GM21381 (cell line): ENCODE measurements at regions not wholly inside any gene's neighbourhood (a gene's known extent, or its start where the extent isn't known, plus 50 kb on each side); places are given as distances from the start of the nearest gene placed in this dataset.
"Not testable (repeated sequence)": the region's sequence is repeated elsewhere in the genome, so short reads cannot be mapped to it uniquely, and the experiment has no call there.

Source experiments
- ATAC-seq: cut with Tn5 transposase; IDR thresholded peaks from one replicate; pipeline ENCODE4 v1.9.1; 2021; ENCODE audit warnings: mild to moderate bottlenecking, moderate library complexity; ENCODE audit not compliant: unreplicated experiment

DNA sequence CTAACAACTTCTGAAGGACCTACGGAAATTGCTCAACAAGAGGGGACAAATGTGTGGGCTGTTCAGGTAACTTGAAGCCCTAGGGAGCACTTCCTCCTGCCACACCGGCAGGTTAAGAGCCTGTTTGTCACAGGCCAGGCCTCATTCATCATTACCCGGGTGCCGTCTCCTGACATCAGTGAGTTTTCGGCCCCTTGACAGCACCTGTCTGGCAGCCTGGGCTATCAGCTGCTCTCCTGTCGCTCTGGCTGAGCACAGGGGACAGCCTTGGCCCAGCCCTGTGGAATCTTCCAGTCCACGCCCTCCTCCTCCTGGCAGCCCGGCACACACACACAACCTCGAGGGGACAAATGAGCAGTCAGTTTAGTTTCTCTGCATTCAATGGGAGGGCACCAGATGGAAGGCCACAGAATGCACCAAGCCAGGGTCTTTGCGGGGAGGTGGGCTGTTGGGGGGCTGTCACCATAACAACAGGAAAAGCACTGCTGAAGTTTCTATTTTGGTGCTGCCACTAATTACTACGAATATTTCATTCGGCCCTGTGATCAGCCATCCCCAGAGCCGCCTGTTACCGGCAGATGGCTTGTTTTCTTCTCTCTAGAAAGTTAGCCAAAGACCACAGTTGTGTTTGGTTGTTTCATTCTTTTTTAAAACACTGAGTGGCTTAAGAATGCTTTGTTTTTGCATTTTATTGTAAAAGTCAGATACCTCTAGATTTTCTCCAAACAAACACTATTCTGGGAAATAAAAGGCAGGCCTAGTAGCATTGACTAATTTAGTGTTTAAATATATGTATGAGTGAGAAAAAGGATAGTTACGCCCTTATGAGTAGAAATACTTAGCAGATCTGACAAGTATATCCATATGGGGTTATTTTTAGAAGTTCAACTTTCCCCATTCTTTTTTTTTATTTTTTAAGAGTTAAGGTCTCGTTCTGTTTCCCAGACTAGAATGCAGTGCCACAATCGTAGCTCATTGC, 189.9 kb upstream of the NDUFV2 start:
- ATAC-seq = peak; percentile 72

DNA sequence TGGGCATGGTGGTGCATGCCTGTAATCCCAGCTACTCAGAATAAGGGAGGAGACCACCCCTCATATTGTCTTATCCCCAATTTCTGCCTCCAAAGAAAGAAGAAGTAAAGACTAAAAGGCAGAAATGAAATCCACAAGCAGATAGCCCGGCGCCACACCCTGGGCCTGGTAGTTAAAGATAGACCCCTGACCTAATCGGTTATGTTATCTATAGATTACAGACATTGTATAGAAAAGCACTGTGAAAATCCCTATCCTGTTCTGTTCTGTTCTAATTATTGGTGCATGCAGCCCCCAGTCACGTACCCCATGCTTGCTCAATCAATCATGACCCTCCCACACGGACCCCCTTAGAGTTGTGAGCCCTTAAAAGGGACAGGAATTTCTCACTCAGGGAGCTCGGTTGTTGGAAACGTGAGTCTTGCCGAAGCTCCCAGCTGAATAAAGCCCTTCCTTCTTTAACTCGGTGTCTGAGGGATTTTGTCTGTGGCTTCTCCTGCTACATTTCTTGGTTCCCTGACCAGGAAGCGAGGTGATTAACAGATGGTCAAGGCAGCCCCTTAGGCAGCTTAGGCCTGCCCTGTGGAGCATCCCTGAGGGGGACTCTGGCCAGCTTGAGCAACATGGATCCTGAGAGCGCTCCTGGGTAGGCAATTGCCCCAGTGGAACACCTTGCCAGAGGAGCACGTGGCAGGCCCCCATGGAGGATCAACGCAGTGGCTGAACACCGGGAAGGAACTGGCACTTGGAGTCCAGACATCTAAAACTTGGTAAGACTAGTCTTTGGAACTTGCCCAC, 188.7 kb upstream of the NDUFV2 start:
- not testable (repeated sequence) for ATAC-seq

DNA sequence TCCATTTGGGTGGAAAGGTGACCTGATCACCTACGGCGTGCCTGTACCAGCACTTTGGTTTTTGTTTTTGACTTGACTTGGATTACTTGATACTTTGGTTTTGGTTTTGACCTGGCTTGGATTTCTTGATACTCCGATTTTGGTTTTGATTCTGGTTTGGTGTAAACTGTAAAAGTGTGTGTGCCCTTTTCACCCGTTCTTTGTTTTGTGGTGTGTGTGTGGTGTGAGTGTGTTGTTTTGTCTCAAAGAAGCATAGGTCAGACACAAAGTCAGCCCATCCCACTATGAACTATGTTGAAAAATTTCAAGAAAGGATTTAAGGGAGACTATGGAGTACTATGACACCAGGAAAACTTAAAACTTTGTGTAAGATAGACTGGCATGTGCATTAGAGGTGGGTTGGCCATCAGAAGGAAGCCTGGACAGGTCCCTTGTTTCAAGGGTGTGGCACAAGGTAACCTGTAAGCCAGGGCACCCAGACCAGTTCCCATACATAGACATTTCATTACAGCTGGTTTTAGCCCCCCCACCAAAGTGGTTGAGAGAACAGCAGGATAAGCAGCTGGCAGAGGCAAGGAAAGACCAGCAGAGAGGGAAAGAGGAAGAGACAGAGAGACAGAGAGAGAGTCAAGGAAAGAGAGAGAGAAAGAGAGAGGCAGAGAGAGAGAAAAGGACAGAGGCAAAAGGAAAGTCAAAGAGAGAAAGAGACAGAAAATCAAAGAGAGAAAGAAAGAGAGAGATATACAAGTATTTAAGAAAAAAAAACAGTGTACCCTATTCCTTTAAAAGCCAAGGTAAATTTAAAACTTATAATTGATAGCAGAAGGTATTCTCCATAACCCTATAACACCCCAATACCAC, 187.9 kb upstream of the NDUFV2 start:
- not testable (repeated sequence) for ATAC-seq

DNA sequence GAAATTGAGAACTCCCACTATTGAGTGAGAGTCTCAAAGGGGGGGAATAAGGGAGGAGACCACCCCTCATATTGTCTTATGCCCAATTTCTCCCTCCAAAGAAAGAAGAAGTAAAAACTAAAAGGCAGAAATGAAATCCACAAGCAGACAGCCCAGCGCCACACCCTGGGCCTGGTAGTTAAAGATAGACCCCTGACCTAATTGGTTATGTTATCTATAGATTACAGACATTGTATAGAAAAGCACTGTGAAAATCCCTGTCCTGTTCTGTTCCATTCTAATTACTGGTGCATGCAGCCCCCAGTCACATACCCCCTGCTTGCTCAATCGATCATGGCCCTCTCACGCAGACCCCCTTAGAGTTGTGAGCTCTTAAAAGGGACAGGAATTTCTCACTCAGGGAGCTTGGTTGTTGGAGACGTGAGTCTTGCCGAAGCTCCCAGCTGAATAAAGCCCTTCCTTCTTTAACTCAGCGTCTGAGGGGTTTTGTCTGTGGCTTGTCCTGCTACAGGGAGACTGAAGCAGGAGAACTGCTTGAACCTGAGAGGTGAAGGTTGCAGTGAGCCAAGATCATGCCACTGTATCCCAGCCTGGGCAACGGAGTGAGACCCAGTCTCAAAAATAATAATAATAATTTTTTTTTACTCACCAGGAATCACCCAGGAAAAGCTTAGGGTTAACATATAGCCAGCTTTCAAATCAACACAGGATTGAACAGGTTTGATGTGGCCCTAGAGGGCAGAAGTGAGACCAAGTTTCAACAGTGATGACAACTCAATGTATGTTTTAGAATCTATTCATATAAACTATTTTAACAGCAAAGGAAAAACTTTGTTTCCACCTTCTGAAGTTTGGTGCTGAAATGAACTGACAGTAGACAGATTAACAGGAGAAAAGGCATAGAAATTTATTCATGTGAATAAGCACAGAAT, 181.4 kb upstream of the NDUFV2 start:
- not testable (repeated sequence) for ATAC-seq

DNA sequence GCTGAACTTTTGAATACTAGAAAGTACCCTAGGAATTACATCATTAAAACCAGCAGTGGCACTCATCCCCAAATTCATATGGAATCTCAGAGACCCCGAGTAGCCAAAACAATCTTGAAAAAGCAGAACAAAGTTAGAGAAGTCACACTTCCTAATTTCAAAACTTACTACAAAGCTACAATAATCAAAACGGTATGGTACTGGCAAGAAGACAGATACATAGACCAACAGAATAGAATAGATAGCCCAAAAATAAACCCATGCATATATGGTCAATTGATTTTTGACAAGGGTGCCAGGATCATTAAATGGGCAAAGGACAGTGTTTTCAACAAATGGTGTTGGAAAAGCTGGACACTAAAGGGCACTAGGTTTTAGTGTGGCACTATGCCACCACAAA, 176.0 kb upstream of the NDUFV2 start:
- ATAC-seq = no peak

DNA sequence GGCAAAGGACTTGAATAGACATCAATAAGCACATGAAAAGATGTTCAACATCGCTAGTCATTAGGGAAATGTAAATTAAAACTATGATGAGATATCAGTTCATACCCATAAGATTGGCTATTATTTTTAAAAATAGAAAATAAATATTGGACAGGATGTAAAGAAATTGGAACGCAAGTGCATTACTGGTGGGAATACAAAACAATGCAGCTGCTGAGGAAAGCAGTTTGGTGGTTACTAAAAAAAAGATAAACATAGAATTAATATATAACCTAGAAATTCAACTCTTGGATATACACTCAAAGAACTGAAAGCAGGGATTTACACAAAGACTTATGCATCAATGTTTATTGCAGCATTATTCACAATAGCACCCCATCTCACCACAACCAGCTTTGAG, 174.5 kb upstream of the NDUFV2 start:
- no peak for ATAC-seq

DNA sequence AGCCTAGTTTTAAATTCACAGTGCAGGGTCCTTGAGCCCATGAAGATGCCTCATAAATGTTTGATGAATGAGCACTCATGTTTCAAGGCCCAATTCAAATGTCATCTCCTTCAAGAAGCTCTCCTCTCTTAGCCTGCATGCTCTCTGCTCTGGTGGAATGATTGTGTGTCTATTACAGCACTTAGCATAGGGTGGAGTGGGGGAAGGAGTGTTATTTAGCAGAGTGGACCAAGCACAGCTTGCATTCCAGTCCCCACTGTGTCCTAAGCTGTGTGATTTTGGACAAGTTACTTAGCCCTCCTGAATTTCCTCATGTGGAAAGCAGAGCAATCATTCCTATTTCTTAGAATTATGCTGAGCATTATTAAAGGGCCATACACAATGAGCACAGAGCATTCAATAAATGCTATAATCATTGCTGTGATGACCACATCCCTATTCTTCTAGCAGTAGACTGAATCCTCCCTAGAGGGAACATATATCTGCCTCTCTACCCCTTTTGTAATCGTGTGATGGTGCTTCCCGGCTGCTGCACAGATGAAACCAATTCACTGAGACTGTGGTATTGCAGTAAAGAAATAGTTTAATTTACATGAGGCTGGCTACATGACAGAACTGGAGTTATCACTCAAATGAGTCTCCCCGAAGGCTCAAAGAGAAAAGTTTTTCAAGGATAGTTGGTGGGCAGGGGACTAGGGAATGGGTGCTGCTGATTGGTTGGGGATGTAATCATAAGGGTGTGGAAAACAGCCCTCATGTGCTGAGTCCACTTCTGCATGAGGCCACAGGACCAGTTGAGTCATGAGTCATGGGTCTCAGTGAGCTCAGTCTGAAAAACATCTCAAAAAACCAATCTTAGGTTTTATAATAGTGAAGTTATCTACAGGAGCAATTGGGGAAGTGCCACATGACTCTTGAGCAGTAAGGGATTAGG, 173.4 kb upstream of the NDUFV2 start:
- ATAC-seq = no peak

DNA sequence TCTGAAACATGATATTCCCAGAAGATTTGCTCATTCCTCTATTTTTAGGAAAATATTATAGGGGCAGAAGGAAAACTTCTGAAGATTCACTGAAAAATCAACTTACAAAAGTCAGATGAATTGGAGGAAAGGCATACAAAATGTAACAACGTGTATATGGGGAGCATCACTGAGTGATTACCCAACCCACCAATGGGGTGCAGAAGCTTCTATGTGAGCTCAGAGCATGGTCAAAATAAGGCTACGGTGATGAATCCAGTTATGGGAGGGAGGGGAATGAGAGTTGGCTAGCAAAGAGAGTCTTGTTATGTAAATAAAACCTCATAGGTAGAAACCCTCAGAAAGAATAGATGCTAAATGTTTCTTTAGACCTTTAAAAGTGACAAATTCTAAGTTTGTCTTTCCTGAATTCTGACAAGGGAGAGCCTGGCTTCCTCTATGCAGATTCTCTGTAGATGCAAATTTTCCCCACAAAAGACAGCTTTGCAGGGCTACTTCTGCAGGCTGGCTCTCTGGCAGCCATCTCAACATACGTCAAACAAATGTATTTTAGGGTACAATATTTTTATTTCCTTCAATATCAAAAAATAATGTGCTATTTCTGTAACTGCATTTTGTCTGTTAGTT, 171.4 kb upstream of the NDUFV2 start:
- no peak for ATAC-seq

DNA sequence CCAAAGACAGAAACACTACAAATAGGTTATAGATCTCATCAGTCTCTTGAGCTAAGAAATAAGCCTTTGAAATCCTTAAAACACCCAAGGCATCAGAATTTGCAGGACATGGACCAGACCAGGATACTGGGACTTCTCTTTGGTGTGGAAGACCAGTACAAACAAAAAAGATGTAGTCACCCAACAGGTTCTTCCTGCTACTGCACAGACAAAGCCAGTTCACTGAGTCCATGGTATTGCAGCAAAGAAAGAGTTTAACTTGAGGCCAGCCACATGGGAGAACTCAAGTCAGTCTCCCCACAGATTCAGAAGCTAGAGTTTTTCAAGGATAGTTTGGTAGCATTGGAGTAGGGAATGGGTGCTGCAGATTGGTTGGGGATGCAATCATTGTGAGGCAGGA, 169.6 kb upstream of the NDUFV2 start:
- ATAC-seq = no peak

DNA sequence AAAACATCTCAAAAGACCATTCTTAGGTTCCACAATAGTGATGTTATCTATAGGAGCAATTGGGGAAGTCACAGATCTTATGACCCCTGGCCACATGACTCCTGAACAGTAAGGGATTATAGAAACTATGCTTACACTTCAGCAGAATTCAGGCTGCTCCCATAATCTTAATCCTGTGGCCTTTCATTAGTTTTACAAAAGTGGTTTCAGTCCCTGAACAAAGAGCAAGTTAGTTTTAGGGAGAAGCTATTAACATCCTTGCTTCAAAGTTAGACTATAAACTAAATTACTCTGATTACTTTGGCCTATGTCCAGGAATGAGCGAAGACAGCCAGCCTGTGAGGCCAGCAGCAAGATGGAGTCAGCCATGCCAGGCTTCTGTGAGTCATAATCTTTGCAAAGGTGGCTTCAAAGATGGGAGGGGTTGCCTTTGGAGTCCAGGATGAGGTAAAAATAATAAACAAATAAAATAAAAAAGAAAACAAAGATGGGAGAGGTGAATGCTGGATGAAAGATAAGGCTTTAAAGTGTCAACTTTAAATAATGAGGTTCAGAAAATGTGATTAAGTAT, 168.7 kb upstream of the NDUFV2 start:
- no peak for ATAC-seq

DNA sequence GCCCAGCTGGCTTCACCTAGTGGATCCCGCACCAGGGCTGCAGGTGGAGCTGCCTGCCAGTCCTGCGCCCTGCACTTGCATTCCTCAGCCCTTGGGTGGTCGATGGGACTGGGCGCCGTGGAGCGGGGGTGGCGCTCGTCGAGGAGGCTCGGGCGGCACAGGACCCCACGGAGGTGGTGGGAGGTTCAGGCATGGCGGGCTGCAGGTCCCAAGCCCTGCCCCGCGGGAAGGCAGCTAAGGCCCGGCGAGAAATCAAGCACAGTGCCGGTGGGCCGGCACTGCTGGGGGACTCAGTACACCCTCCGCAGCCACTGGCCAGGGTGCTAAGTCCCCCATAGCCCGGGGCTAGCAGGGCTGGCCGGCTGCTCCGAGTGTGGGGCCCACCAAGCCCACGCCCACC, 167.2 kb upstream of the NDUFV2 start:
- ATAC-seq = not testable (repeated sequence)

DNA sequence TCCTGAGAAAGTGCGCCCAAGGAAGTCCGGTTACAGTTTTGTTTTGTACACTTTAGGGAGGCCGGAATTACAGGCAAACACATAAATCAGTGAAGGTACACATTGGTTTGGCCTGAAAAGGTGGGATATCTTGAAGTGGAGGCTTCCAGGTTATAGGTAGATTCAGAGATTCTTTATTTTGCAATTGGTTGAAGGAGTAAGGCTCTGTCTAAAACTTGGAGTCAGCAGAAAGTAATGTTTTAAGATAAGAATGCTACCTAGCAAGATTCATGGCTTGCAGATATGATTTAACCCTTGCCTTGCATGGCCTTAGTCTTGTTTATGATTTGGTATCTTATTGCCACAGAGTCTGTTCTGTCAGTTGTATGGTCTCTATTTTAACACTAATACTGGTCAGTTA, 165.9 kb upstream of the NDUFV2 start:
- ATAC-seq = no peak

DNA sequence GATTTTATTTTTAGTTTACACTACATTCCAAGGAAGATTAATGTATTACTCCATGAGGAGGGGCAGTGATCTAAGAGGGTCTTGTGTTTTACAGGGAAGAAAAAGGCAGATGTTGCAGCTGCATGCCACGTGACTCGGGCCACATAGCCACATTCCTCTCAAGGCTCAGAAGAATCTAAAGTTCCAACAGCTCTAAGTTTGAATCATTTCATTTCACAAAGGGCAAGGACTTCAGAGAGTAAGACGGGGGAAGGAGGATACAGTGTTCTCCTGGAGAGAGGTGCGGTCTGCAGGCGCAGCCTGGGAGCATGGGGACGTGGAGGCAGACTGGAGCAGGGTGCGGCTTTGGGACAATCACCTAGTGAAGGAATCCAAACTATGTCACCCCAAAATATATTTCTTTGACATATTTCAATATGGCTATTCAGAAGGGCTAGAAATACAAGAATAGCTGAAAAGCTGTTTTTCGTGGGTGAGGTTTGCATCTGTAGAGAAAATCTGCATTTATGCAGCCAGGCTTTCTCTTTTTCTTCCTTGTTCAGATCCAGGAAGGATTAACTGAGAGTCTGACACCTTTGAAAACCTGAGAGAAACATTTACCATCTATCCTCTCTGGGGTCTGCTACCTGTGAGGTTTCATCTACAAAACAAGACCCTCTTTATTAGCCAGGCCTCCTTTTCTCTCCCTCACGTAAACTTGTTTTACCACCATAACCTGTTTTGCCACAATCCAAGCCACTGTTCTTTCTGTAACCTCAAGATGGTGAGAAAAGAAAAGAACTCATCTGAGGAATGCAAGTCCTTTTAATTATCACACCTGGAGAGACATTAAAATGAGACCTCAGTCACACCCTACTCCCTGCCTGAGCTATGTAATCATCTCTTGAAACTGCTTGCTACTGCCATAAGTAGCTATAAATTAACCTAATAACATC, 165.1 kb upstream of the NDUFV2 start:
- no peak for ATAC-seq

DNA sequence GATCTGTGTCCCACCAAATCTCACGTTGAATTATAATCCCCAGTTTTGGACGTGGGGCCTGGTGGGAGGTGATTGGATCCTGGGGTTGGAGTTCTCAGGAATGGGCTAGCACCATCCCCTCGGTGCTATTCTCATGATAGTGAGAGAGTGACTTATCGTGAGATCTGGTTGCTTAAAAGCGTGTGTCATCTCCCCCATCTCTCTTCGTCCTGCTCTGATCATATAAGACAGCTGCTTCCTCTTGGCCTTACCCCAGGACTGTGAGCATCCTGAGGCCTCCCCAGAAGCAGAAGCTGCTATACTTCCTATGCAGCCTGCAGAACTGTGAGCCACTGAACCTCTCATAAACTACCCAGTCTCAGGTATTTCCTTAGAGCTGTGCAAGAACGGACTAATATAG, 163.7 kb upstream of the NDUFV2 start:
- ATAC-seq = no peak

DNA sequence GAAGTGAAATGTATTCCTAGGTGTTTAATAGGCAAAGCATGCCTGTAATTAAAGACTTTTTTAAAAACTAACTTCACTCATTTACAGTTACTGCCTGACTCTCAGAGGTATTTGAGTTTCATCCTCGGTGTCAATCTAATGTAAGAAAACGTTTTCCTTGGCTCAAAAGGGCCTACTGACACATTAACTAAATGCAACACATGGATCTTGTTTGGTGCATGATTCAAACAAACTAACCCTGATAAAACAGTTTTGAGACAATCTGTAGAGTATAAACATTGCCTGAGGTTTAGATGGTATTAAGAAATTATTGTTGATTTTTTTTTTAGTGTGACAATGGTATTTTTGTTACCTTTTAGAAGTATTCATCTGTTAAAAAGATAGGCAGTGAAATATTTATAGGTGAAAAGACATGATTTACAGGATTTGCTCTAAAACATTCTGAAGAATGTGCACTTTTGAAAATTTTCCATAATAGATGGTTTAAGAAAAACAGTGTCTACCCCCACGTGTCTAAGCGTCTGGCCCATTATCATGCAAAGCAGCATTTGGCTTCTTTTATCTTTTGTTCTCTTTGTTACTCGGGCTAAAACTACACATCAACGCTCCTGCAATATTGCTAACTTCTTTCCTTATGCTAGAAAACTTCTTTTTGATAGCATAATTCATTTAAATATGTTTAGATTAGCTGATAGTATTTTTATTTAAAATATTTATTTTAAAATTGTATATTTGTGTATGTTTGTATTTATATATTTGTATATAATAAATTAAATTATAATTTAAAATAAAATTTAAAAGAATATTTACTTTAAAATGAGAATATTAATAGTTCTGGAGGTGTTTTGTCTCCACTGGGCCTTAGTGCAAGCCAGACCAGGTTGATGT, 160.2 kb upstream of the NDUFV2 start:
- no peak for ATAC-seq
